OCI-LY1 (cell line): ENCODE measurements at regions not wholly inside any gene's neighbourhood (a gene's known extent, or its start where the extent isn't known, plus 50 kb on each side); places are given as distances from the start of the nearest gene placed in this dataset.

Source experiments
- H2AFZ ChIP-seq: fragments of 200-600 bp; sonication (generic), shearing (Covaris generic); 2 replicates; pipeline ENCODE4 v1.6.0; 2014; ENCODE audit warnings: antibody characterized with exemption, mild to moderate bottlenecking, low read length
- H3F3A ChIP-seq: fragments of 200-600 bp; sonication (generic), shearing (Covaris generic); 2 replicates; pipeline ENCODE4 v1.6.0; 2014; ENCODE audit warnings: mild to moderate bottlenecking, antibody characterized with exemption, low read length, moderate library complexity; ENCODE audit not compliant: insufficient read depth
- H3K27ac ChIP-seq: fragments of 200-600 bp; sonication (generic); 2 replicates; pipeline ENCODE4 v1.5.1; 2014; ENCODE audit warnings: low read length, mixed run types, mild to moderate bottlenecking, low read depth; ENCODE audit not compliant: poor library complexity, severe bottlenecking
- H3K27me3 ChIP-seq: fragments of 200-600 bp; sonication (generic); 2 replicates; pipeline ENCODE4 v1.6.0; 2014; ENCODE audit warnings: antibody characterized with exemption, mild to moderate bottlenecking, low read length, moderate library complexity; ENCODE audit not compliant: insufficient read depth
- H3K36me3 ChIP-seq: fragments of 200-600 bp; sonication (generic); 2 replicates; pipeline ENCODE4 v1.6.1; 2014; ENCODE audit warnings: mild to moderate bottlenecking, antibody characterized with exemption, low read length, moderate library complexity, mixed read lengths; ENCODE audit not compliant: insufficient read depth
- H3K4me1 ChIP-seq: fragments of 200-600 bp; sonication (generic); 2 replicates; pipeline ENCODE4 v1.5.1; 2014; ENCODE audit warnings: mild to moderate bottlenecking, low read length, moderate library complexity; ENCODE audit not compliant: insufficient read depth, severe bottlenecking
- H3K4me2 ChIP-seq: fragments of 200-600 bp; sonication (generic), shearing (Covaris generic); 2 replicates; pipeline ENCODE4 v1.6.1; 2014; ENCODE audit warnings: low read length
- H3K4me3 ChIP-seq: fragments of 200-600 bp; sonication (generic); 2 replicates; pipeline ENCODE4 v1.5.1; 2014; ENCODE audit warnings: low read length, low read depth, mild to moderate bottlenecking, mixed read lengths; ENCODE audit not compliant: poor library complexity, severe bottlenecking
- H3K79me2 ChIP-seq: fragments of 200-600 bp; shearing (Covaris generic); 2 replicates; pipeline ENCODE4 v1.6.1; 2016; ENCODE audit warnings: mixed run types, low read length, mixed read lengths; ENCODE audit not compliant: insufficient read depth
- H3K9ac ChIP-seq: fragments of 200-600 bp; sonication (generic), shearing (Covaris generic); 2 replicates; pipeline ENCODE4 v1.6.1; 2014; ENCODE audit warnings: mild to moderate bottlenecking, low read length, mixed read lengths
- H3K9me2 ChIP-seq: fragments of 200-600 bp; sonication (generic), shearing (Covaris generic); 2 replicates; pipeline ENCODE4 v1.6.1; 2014; ENCODE audit warnings: low read depth, mild to moderate bottlenecking, low read length, mixed read lengths
- H3K9me3 ChIP-seq: fragments of 200-600 bp; shearing (Covaris generic); 2 replicates; pipeline ENCODE4 v1.6.1; 2014; ENCODE audit warnings: low read length, mixed read lengths
- H4K20me1 ChIP-seq: fragments of 200-600 bp; sonication (generic), shearing (Covaris generic); 2 replicates; pipeline ENCODE4 v1.6.0; 2016; ENCODE audit warnings: mild to moderate bottlenecking, low read length; ENCODE audit not compliant: insufficient read depth
- CTCF ChIP-seq: fragments of 200-600 bp; sonication (generic), shearing (Covaris generic); IDR thresholded peaks from 2 replicates; pipeline ENCODE4 v1.5.1; 2017; ENCODE audit warnings: mild to moderate bottlenecking, antibody characterized with exemption, low read length, moderate library complexity, mixed read lengths
- EZH2 ChIP-seq: fragments of 200-600 bp; sonication (generic), shearing (Covaris generic); IDR thresholded peaks from 2 replicates; pipeline ENCODE4 v1.8.0; 2017; ENCODE audit warnings: borderline replicate concordance, mixed run types, mild to moderate bottlenecking, antibody characterized with exemption, low read length, moderate library complexity, mixed read lengths

GRCh38 chr11:71070490-71071453, 181.6 kb downstream of the SHANK2 start:
- H3K9me3 ChIP-seq: no peaks in the 10 kb centered on the region
- H3K4me3 ChIP-seq: no peak overlapping the region
- no peaks in the 10 kb centered on the region for H3K27me3 ChIP-seq
- no peak for TF ChIP-seq CTCF
- no peak for TF ChIP-seq EZH2
- H3K79me2 ChIP-seq: no peaks in the 10 kb centered on the region
- H4K20me1 ChIP-seq: no peaks in the 10 kb centered on the region
- no peaks in the 10 kb centered on the region for H3K36me3 ChIP-seq
- H3F3A ChIP-seq: no peaks in the 10 kb centered on the region
- H3K9me2 ChIP-seq: no peaks in the 10 kb centered on the region
- H3K27ac ChIP-seq: no peak overlapping the region
- no peaks in the 10 kb centered on the region for H3K4me1 ChIP-seq
- no peak overlapping the region for H3K9ac ChIP-seq
- no peak overlapping the region for H3K4me2 ChIP-seq
- H2AFZ ChIP-seq: no peak overlapping the region

- Histone ChIP-seq H4K20me1 (no peaks in the 10 kb centered on the region), H3K27me3 (no peaks in the 10 kb centered on the region), H3K36me3 (no peaks in the 10 kb centered on the region), H3K4me3 (no peak overlapping the region), H3K9ac (no peak overlapping the region), H3F3A (no peaks in the 10 kb centered on the region), H3K9me2 (no peaks in the 10 kb centered on the region), H3K9me3 (no peaks in the 10 kb centered on the region), H3K4me1 (no peaks in the 10 kb centered on the region), H3K4me2 (no peak overlapping the region), H3K27ac (no peak overlapping the region), H2AFZ (no peak overlapping the region), H3K79me2 (no peaks in the 10 kb centered on the region)
- TF ChIP-seq EZH2 (no peak), CTCF (no peak)
Observed at GRCh38 chr11:71068963-71069362, 183.4 kb downstream of the SHANK2 start.

- Histone ChIP-seq H4K20me1 (no peaks in the 10 kb centered on the region), H3K9me3 (no peaks in the 10 kb centered on the region)
Observed at GRCh38 chr11:71067753-71068152, 184.6 kb downstream of the SHANK2 start.

More at GRCh38 chr11:71067753-71068152, 184.6 kb downstream of the SHANK2 start:
- no peak overlapping the region for H3K27ac ChIP-seq
- H3K4me1 ChIP-seq: no peaks in the 10 kb centered on the region
- H3K9me2 ChIP-seq: no peaks in the 10 kb centered on the region
- H3K4me3 ChIP-seq: no peak overlapping the region
- H3K27me3 ChIP-seq: no peaks in the 10 kb centered on the region
- H3K36me3 ChIP-seq: no peaks in the 10 kb centered on the region
- no peaks in the 10 kb centered on the region for H3K79me2 ChIP-seq
- no peak overlapping the region for H3K4me2 ChIP-seq
- no peak overlapping the region for H3K9ac ChIP-seq
- TF ChIP-seq CTCF (no peak), EZH2 (no peak)
- no peak overlapping the region for H2AFZ ChIP-seq
- no peaks in the 10 kb centered on the region for H3F3A ChIP-seq
